ENCODE measurements at regions not wholly inside any gene's neighbourhood (a gene's known extent, or its start where the extent isn't known, plus 50 kb on each side); places are given as distances from the start of the nearest gene placed in this dataset.

- DNase-seq (ENCODE audit: low read depth in 4 of 4, low spot score in 3 of 4) = no peak
Observed at GRCh38 chr5:67404256-67405100, 207.9 kb upstream of the CD180 start.

GRCh38 chr5:67402526-67402925 lies 205.9 kb upstream of the CD180 start:
- no peak for DNase-seq (ENCODE audit: low read depth in 4 of 4, low spot score in 3 of 4)

DNA sequence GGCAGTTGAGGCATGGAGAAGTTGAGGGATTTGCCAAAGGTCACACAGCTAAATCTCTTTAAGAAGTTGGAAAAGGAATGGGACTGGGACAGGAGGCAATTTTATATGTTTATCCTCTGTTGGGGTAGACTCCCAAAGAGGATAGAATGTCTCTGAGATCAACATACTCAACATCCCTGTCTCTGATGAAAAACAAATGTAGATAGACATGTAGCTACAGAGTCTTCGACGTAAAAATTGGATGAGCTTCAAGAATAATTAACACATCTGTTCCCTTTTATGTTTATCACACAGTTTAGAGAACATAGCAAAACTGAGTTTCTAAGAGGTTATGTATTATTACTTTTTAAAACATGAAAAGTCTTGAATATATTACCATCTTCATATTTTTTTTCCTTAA lies 204.6 kb upstream of the CD180 start:
- no peak for DNase-seq (ENCODE audit: low read depth in 4 of 4, low spot score in 3 of 4)

- no peak for DNase-seq (ENCODE audit: low read depth in 4 of 4, low spot score in 3 of 4)
Observed at GRCh38 chr5:67400752-67401151, 204.2 kb upstream of the CD180 start.

DNA sequence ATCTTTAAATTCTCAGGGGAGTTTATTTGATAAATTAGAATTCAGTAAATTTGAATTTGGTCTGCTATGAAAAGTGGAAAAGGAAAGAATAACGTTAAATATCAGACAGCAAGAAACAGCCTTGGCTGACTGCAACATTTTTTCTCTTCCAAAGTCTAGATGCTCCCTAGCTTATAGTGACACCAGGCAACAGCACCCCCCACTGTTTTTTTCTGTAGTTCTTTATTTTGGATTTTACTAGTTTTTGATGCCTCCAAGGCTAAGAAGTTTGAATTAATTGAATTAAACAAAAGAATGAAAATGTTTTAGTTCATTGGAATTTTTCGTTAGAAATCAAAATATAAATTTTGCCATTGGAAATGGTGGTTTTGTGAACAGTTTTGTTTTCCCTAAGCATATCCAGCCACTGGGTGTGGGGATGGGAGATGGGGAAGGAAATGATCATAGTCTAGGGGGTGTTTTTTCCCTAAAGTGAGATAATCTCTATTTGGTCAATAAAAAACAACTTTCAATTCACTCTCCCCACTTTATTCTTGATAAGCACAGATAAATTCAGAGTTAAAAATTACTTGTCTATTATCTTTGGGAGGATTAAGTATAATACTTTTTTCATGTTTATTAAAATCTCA lies 199.3 kb upstream of the CD180 start:
- DNase-seq (ENCODE audit: low read depth in 4 of 4, low spot score in 3 of 4) = no peak

- no peak for DNase-seq (ENCODE audit: low read depth in 4 of 4, low spot score in 3 of 4)
Observed at GRCh38 chr5:67393211-67393610, 196.6 kb upstream of the CD180 start.

- no peak for DNase-seq (ENCODE audit: low read depth in 4 of 4, low spot score in 3 of 4)
Observed at GRCh38 chr5:67390935-67391334, 194.3 kb upstream of the CD180 start.

DNA sequence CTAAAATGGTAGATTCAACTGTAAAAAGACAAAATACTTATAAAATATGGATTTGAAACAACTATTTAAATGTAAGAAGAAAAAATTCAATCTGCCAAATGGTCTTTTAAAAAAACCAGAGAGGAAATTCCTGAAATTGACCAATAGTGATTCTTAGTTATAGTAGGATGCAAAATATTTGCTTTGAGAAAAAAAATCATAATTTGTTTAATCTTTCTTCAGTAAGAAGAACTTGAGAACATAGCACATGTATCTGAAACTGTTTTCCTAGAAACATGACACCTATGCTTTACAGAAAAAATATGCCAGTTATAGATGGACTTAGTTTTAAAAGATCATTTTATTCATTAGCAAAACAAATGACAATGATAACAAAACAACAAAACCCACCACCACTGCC lies 186.9 kb upstream of the CD180 start:
- DNase-seq (ENCODE audit: low read depth in 4 of 4, low spot score in 3 of 4) = no peak

DNA sequence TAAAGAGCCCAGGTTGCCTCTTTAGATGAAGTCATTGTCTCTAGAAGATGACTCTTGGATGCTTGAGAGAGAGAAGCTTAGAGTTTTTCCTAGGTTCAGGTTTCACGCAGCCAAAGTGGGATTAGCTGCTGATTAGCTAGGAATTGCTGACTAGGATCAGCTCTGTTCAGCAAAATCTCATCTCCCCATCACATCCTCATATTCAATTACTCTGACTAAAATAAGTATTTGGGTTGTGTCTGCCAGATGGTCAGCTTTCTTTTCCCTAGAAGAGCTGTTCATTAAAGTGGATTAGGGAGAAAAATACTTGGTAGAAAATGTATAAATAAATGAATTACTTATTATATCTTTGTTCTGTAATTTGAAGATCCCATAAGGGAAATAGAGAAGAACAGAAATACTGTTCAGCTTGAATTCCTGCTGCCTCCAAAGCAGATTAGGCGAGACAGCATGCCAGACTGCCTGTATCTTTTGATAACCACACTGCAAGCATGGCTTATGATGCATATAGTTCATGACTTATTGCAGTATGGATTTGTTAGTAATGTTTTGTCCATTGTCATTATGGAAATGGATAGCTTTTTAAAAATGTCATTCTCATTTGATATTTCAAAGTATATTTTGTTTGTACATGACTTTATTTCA lies 184.8 kb upstream of the CD180 start:
- no peak for DNase-seq (ENCODE audit: low read depth in 4 of 4, low spot score in 3 of 4)

- DNase-seq (ENCODE audit: low read depth in 4 of 4, low spot score in 3 of 4) = no peak
Observed at GRCh38 chr5:67380431-67380830, 183.8 kb upstream of the CD180 start.

GRCh38 chr5:67379753-67380152 lies 183.2 kb upstream of the CD180 start:
- DNase-seq (ENCODE audit: low read depth in 4 of 4, low spot score in 3 of 4) = no peak

- no peak for DNase-seq (ENCODE audit: low read depth in 4 of 4, low spot score in 3 of 4)
Observed at GRCh38 chr5:67378256-67378655, 181.7 kb upstream of the CD180 start.

- no peak for DNase-seq (ENCODE audit: low read depth in 4 of 4, low spot score in 3 of 4)
Observed at GRCh38 chr5:67377631-67378030, 181.0 kb upstream of the CD180 start.

DNA sequence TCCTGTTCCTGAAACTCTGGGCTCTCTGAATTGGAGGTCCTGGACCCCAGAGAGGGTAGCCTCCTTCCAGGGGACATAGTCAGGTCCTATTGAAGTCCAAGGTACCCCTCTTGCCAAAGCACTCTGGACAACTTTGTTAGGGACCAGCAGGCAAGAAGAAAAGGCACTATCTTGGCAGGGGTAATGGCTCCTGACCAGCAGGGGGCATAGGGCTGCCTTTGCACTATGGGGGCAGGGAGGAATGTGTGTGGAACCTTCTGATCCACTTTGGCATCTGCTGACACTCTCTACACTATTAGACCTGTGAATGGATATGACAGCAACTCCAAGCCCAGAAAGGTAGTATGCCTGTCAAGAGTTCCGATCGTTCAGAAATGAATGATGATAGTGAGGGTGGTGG lies 179.0 kb upstream of the CD180 start:
- no peak for DNase-seq (ENCODE audit: low read depth in 4 of 4, low spot score in 3 of 4)

DNA sequence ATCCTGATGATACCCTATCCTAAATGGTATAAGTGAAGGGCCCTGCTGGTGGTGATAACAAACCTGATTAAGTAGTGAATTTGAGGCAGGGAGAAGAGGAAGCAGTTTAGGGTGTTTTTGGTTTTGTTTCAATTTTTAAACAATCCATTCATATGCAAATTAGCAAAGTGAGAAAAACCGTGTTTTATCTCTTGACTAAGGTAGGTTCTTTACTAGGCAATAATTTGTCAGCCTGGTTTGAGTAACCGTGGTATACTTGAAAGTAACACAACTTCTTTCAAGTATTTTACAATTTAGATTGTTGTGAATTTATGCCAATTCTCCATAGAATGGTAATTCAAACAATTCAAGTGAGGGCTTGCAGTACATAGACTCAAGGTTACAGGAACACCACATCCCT lies 177.8 kb upstream of the CD180 start:
- no peak for DNase-seq (ENCODE audit: low read depth in 4 of 4, low spot score in 3 of 4)

DNA sequence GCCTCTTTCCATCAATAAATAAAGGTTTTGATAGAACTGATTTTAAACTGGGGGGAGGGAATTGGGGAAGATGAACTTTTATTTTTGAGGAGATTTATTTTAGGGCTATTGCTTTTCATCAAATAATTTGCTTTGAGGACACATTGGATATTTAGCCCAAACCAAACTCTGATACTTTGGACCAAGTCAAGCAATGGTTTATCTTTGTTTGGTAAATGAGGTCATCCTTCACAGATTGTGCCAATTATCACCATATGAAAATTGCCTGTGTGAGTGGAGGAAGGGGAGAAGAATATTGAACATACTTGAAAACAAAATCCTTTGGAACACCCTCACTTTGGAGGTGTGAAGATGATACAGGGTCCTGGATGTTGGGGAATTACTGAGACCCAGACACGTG lies 176.9 kb upstream of the CD180 start:
- DNase-seq (ENCODE audit: low read depth in 4 of 4, low spot score in 3 of 4) = no peak

DNA sequence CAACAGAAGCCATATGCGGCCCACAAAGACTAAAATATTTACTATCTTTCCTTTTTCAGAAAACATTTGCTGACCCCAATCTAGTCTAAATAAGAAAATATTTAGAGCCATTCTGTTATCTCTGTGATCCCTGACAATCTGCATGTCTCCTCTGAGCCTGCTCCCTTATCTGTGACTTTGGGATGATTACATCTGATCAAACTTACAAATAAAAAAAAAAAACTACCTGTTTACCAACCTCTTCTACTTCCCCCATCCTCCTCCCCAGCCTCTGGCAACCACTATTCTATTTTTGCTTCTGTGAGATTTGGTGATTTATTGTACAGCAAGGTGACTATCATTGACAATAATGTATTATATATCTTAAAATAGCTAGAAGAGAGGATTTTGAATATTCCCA lies 176.3 kb upstream of the CD180 start:
- DNase-seq (ENCODE audit: low read depth in 4 of 4, low spot score in 3 of 4) = no peak

- DNase-seq (ENCODE audit: low read depth in 4 of 4, low spot score in 3 of 4) = no peak
Observed at GRCh38 chr5:67371924-67372323, 175.3 kb upstream of the CD180 start.

DNA sequence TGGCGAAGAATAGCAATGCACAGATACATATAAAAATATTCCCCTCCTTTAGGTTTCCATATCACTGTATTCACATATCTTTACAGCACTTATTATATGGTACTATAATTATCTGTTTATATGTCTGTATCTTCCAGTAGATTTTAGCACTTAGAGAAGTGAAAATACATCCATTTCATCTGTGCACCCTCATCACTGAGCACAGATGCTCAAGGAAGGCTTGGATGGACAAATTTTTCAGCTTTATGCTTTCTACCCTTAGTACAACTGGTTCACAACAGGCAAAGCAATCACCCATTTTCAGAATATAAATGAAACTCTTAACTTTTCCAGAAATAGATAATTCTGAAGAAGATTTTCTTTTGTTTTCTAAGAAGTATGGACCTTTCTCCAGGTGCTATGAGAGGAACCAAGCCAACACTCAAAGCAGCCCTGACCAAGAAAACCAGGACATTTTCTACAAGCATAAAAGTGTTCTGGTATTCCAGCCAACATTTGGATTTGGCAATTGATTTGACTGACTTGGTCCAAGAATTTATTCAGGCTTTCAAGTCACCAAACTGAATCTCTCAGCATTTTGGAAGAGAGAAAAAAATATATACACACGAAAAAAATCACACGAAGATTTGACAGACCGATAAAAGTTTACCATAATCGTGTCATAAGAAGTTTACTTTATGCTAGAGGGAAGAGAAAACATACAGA lies 170.2 kb upstream of the CD180 start:
- DNase-seq (ENCODE audit: low read depth in 4 of 4, low spot score in 3 of 4) = no peak

DNA sequence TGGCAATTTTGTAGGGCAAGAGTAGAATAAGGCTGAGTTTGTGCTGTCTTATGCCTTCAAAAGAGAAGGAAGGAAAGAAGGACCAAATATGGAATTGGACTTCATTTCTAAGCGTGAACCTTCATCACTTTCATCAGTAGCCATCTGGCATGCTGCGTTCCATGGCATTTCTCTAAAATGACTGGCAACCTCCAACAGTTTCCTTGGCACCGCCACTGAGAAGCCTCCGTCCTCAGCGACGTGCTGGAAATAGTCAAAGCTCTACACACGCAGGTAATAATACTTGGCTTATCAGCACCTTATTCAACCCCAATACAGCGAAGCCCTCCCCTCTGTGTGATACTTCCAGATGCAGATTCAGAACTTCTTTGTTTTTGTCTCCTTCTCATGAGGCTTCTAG lies 169.7 kb upstream of the CD180 start:
- no peak for DNase-seq (ENCODE audit: low read depth in 4 of 4, low spot score in 3 of 4)

- DNase-seq (ENCODE audit: low read depth in 4 of 4, low spot score in 3 of 4) = no peak
Observed at GRCh38 chr5:67364381-67364970, 167.9 kb upstream of the CD180 start.

All from right renal pelvis (tissue), 4 donors.